ENCODE measurements at regions not wholly inside any gene's neighbourhood (a gene's known extent, or its start where the extent isn't known, plus 50 kb on each side); places are given as distances from the start of the nearest gene placed in this dataset.

DNA sequence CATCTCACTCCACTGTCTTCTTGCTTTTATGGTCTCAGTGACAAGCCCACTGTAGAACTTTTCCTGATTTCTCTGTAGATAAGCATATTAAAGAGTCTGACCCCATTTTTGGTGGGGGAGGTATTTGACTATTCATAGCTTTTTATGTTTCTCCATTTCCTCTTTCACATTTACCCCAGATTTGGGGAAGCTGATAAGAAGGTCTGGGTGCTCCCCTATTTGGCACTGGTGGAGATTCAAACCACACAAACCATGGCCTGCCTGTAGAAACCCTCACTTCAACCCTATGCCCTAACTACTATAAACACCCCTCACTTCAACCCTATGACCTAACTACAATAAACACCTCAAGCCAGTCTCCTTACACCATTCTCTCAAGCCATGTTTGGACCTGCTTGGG, 196.2 kb upstream of the SYNDIG1 start:
- no peak for TF ChIP-seq CTCF (IDR thresholded peaks at IDR 0.05)
- no peak for TF ChIP-seq EP300 (IDR thresholded peaks at IDR 0.05)
- TF ChIP-seq POLR2A (IDR thresholded peaks at IDR 0.05), result no peak

Measured in tibial nerve (tissue), 4 donors.